ENCODE measurements at regions not wholly inside any gene's neighbourhood (a gene's known extent, or its start where the extent isn't known, plus 50 kb on each side); places are given as distances from the start of the nearest gene placed in this dataset.

DNA sequence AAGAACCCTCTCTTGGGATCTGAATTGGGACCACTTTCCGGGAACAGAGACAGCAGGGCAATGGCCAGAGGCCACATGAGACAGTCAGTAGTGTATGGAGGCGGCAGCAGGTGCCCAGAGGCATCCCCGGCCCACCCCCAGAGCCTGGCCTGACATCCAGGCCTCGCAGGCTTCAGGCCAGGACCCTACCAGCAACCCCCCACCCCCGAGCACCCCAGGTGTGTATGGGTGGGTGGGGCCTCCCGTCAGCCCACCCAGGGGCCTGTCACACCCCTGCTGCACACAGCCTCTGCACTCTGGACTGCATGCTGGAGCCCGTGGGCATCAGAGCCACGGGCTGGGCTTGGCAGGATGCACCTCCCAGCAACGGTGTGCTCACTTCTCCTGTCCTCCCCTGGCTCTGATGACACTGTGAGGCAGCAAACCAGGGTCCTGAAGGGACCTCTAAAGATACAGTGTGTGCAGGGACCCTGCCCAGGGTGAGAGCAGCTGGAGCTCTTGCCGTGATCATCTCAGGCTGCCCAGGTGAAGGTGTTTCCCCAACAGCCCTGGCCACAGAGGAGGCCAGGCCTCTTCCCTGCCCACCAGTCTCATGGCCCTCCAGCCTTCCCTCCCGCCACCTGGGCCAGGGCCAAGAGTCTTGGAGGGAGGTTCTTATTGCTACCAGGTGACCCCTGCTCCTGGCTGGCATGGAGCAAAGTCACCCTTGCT, 88.8 kb upstream of the SEPTIN5 start:
- DNase-seq (no peak), ATAC-seq (no peak)
- Histone ChIP-seq H3K9me3 (no peaks in the 10 kb centered on the region), H3K4me3 (no peak overlapping the region), H3K4me1 (ENCODE audit: low read depth) (no peaks in the 10 kb centered on the region), H3K36me3 (ENCODE audit: low read depth) (no peaks in the 10 kb centered on the region)
- intact Hi-C loops (cut with DNase I, micrococcal nuclease): no loop called here
- TF ChIP-seq, protein P1, sequence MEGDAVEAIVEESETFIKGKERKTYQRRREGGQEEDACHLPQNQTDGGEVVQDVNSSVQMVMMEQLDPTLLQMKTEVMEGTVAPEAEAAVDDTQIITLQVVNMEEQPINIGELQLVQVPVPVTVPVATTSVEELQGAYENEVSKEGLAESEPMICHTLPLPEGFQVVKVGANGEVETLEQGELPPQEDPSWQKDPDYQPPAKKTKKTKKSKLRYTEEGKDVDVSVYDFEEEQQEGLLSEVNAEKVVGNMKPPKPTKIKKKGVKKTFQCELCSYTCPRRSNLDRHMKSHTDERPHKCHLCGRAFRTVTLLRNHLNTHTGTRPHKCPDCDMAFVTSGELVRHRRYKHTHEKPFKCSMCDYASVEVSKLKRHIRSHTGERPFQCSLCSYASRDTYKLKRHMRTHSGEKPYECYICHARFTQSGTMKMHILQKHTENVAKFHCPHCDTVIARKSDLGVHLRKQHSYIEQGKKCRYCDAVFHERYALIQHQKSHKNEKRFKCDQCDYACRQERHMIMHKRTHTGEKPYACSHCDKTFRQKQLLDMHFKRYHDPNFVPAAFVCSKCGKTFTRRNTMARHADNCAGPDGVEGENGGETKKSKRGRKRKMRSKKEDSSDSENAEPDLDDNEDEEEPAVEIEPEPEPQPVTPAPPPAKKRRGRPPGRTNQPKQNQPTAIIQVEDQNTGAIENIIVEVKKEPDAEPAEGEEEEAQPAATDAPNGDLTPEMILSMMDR (IDR thresholded peaks at IDR 0.05): no peak

DNA sequence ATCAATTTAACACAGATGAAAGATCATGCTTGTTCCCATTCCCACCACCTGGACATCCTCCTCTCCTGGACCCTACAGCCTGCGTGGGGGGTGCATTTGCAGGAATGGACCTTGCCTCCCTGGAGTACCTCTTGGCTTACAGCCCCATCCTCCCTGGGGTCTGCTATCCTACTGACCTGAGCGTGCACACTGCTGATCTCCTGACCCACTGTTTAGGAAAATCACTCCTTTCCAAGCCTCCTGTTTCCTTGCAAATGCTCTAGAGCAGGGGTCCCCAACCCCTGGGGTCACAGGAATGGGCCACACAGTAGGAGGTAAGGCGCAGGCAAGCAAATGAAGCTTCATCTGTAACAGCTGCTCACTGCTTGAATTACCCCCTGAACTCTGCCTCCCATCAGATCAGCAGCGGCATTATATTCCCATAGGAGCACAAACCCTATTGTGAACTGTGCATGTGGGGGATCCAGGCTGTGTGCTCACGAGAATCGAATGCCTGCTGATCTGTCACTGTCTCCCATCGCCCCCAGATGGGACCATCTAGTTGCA, 88.2 kb upstream of the SEPTIN5 start:
- intact Hi-C loops (cut with DNase I, micrococcal nuclease): no loop called here
- H3K4me3 ChIP-seq: no peak overlapping the region
- ATAC-seq (no peak), DNase-seq (no peak)
- TF ChIP-seq, protein P1 (IDR thresholded peaks at IDR 0.05): no peak
- H3K9me3 ChIP-seq: no peaks in the 10 kb centered on the region
- H3K36me3 ChIP-seq (ENCODE audit: low read depth): no peaks in the 10 kb centered on the region
- no peaks in the 10 kb centered on the region for H3K4me1 ChIP-seq (ENCODE audit: low read depth)

DNA sequence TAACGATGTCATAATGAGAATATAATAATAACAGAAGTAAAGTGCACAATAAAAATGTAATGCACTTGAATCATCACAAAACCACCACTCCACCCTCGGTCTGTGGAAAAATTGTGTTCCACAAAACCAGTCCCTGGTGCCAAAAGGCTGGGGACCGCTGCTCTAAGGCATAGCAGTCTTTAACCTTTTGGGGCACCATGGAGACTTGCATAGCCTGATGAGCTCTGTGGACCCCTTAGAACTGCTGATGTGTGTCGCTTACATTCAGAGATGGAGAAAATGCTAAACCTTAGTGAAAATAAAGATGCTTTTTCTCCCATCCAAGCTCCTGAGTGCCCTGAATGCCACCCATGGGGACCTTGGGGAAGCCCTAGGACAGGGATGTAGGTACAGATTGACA, 87.6 kb upstream of the SEPTIN5 start:
- Histone ChIP-seq H3K9me3 (no peaks in the 10 kb centered on the region), H3K4me3 (no peak overlapping the region), H3K36me3 (ENCODE audit: low read depth) (no peaks in the 10 kb centered on the region), H3K4me1 (ENCODE audit: low read depth) (no peaks in the 10 kb centered on the region)
- DNase-seq: no peak
- intact Hi-C loops (cut with DNase I, micrococcal nuclease): no loop called here
- TF ChIP-seq, protein P1 (IDR thresholded peaks at IDR 0.05): no peak
- no peak for ATAC-seq

DNA sequence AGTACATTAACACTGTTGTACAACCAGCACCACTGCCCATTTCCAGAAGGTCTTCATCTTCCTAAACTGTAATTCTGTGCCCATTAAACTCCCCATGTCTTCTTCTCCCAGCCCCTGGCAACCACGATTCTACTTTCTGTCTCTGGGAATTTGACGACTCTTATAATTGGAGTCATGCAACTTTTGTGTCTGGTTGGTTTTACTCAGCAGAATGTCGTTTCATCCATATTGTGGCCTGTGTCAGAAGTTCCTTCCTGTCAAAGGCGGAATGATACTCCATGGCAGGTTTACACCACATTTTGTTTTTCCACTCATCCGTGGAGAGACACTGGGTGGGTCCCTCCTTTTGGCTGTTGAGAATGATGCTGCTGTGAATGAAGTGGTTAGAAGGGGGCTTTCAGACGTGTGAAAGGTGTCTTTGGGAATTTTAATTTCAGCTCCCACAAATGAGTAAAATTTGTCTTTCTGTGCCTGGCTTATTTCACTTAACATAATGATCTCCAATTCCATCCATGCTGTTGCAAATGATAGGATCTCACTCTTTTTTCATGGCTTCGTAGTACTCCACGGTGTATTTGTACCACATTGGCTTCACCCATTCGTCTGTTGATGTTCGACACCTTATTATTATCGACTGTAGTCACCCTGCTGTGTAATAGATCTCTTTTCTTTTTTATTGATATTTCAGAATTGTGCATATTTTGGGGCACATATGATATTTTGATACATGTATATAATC, 86.1 kb upstream of the SEPTIN5 start:
- ATAC-seq (no peak), DNase-seq (no peak)
- H3K4me3 ChIP-seq: no peak overlapping the region
- TF ChIP-seq, protein P1 (IDR thresholded peaks at IDR 0.05): no peak
- no peaks in the 10 kb centered on the region for H3K9me3 ChIP-seq
- no peaks in the 10 kb centered on the region for H3K36me3 ChIP-seq (ENCODE audit: low read depth)
- no peaks in the 10 kb centered on the region for H3K4me1 ChIP-seq (ENCODE audit: low read depth)
- intact Hi-C loops (cut with DNase I, micrococcal nuclease): no loop called here

DNA sequence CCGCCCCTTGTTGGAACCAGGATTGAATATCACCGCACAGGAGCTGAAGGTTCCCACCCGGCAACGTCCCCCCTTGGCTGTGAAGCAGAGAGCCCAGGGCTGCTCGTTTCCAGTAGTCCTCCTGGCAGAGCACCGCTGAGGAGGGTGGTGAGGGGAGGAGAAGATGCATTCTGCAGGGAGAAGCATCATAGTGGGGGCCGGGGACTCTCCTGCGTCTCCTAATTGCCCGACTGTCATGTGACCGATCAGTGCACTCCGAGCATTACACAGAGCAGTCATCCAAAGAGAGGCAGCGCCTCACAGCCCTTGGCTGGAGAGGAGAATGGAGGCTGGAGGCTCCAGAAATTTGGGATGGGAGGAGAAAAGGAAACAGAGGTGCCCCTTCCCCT, 85.0 kb upstream of the SEPTIN5 start:
- no peak for ATAC-seq
- no peak for DNase-seq
- intact Hi-C loops (cut with DNase I, micrococcal nuclease): no loop called here

More for the DNA sequence above, 85.0 kb upstream of the SEPTIN5 start:
- TF ChIP-seq, protein P1 (IDR thresholded peaks at IDR 0.05): no peak
- Histone ChIP-seq H3K9me3 (no peaks in the 10 kb centered on the region), H3K36me3 (ENCODE audit: low read depth) (no peaks in the 10 kb centered on the region), H3K4me1 (ENCODE audit: low read depth) (no peaks in the 10 kb centered on the region), H3K4me3 (no peak overlapping the region)
